ENCODE measurements at regions not wholly inside any gene's neighbourhood (a gene's known extent, or its start where the extent isn't known, plus 50 kb on each side); places are given as distances from the start of the nearest gene placed in this dataset.
"Not testable (repeated sequence)": the region's sequence is repeated elsewhere in the genome, so short reads cannot be mapped to it uniquely, and the experiment has no call there.

- DNase-seq, result no peak
Measured at GRCh38 chr15:96472681-96473080, 142.2 kb downstream of the NR2F2 start.

- DNase-seq, result no peak
Measured at GRCh38 chr15:96473556-96473955, 143.1 kb downstream of the NR2F2 start.

DNA sequence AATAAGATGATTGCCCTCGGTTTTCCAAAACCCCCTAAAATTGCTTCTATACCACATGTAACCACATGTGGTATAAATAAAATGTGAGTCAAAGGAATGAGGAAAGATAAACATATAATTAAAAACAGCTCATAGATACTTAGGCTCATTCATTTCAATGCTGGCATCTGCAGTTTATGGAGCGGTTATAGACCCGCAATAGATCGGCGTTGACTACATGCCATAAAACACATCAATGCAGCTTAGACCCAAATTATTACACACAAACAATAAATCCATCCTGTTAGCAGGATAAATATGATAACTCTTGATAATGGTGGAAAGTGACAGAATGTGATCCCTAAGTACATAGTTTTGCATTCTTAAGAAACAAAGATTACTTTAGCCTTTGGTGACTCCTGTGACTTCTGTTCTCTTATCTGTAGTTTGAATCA lies 143.7 kb downstream of the NR2F2 start:
- DNase-seq, result no peak

DNA sequence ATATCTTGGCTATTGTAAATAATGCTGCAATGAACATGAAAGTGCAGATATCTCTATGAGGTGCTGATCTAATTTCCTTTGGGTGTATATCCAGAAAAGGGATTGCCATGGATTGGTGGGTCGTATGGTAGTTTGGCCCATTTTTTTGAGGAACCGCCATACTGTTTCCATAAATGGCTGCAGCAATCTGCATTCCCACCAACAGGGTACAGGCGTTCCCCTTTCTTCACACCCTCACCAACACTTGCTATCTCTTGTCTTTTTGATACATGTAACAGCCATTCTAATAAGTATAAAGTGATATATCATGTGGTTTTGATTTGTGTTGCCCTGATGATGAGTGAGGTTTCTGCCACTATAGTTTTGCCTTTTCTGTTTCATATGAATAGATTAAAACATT lies 146.7 kb downstream of the NR2F2 start:
- DNase-seq, result no peak

DNA sequence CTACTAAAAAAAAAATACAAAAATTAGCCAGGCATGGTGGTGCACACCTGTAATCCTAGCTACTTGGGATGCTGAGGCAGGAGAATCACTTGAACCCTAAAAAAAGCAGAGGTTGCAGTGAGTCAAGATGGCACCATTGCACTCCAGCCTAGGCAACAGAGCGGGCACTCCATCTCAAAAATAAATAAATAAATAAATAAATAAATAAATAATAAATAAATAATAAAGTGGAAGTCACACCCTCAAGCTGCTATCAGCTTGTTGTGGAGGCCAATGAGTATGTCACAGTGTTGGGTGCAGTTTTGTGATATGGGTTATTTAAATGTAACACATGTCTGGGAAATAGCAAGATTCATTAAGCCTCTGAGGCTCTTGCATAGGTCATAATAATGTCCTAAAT lies 153.9 kb downstream of the NR2F2 start:
- not testable (repeated sequence) for DNase-seq

- no peak for DNase-seq
Measured at GRCh38 chr15:96484830-96485229, 154.3 kb downstream of the NR2F2 start.

- DNase-seq, result no peak
Measured at GRCh38 chr15:96487245-96487644, 156.7 kb downstream of the NR2F2 start.

DNA sequence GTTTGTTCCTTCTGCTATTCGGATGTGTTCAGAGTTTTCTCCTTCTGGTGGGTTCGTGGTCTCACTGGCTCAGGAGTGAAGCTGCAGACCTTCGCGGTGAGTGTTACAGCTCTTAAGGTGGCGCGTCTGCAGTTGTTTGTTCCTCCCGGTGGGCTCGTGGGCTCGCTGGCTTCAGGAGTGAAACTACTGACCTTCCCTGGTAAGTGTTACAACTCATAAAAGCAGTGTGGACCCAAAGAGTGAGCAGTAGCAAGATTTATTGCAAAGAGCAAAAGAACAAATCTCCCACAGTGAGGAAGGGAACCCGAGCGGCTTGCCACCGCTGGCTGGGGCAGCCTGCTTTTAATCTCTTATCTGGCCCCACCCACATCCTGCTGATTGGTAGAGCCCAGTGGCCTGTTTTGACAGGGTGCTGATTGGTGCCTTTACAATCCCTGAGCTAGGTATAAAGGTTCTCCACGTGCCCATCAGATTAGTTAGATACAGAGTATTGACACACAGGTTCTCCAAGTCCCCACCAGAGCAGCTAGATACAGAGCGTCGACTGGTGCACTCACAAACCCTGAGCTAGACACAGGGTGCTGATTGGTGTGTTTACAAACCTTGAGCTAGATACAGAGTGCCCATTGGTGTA lies 160.7 kb downstream of the NR2F2 start:
- DNase-seq, result not testable (repeated sequence)

- not testable (repeated sequence) for DNase-seq
Measured at GRCh38 chr15:96491700-96492644, 161.5 kb downstream of the NR2F2 start.

- DNase-seq, result no peak
Measured at GRCh38 chr15:96494505-96494904, 164.0 kb downstream of the NR2F2 start.

DNA sequence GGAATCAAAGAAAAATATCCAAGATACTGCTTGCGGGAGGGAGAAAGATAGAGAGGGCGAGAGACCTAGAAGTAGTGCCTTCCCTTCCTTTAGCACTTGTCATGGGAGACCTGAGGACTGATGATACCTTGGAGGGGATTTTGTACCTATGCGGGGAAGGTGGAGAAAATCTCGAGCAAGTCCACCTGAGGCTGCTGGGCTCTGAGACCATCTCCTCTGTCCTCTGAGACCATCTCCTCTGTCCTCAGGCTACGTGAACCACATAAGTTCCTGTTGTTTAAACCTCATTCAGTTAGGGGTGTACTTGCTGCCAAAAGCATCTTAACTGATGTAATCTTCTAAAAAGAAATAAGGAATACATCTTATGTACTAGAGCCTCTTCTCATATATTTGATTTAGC lies 164.9 kb downstream of the NR2F2 start:
- DNase-seq, result no peak

- no peak for DNase-seq
Measured at GRCh38 chr15:96497951-96498350, 167.5 kb downstream of the NR2F2 start.

DNA sequence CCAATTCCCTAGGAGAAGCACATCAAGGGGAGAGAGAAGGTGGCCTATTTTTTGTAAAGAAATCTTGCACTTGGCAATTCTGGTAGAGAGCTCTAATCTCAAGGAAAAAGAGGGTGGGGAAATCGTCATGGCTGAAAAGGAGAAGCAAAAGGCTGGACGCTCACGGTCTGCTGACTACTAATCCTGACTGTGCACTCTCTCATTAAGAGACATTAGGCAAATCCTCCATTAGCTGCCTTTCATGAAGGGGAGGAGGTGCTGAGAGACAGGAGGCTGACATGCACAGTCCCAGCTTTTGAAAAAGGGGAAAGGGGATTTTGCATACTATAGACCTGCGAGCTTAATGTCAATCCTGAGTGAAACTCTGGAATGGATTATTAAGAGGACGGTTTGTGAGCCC lies 170.0 kb downstream of the NR2F2 start:
- no peak for DNase-seq

DNA sequence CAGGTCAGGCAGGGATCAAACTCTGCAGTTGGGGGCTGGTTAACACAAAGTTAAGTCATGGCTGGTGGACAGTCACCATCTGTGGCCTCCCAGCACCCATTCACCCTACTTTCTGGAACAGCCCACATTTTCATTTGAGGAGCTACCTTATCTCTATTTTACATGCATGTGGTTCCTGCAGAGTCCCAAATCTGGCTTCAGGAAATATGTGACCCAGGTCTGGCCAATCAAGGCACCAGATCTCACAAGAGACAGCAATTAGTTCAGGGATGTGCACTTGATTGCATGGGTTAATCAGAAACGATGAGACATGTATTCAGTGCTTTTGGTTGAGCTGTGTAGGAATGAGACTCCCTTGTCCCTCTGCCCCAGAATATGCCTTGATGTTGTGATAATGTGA lies 170.9 kb downstream of the NR2F2 start:
- DNase-seq, result no peak

DNA sequence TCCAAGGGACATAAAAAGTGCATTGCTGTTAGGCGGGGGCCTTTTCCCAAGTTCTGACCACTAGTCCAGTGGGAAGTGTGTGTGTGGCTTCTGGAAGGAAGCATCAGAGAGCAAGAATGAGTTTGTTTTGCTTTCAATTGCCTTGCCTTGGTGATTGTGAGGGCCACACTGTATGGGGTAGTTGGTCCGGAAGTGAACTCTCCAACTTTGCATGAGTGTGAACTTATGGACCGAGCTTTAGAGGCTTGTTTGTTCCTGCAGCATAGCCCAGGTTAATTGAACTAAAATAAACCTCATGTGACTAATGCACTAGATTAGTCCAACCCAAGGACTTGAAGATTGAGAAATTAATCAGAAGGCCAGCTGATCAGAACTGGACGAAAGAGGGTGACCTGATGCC lies 171.7 kb downstream of the NR2F2 start:
- no peak for DNase-seq

- no peak for DNase-seq
Measured at GRCh38 chr15:96503276-96503675, 172.8 kb downstream of the NR2F2 start.

DNA sequence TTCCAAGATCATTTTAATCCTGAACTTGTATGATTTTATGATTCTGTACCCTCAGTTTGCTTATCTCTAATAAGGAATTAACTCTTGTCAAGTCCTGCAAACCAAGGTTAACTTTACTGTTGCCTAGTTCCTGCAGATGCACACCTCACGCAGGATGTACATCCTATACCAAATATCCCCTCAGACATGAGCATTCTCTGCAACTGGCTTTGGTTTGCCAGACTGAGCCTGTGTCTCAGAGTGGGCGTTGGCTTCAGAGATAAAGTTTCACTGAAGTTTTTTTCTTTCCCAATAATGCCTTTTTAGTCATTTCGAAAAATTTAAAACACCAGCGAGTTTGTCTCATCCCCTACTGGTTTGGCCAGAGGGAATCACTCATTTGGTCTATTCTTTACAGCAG lies 173.9 kb downstream of the NR2F2 start:
- DNase-seq, result no peak

- no peak for DNase-seq
Measured at GRCh38 chr15:96505014-96505413, 174.5 kb downstream of the NR2F2 start.

GRCh38 chr15:96514607-96515285 lies 184.2 kb downstream of the NR2F2 start:
- no peak for DNase-seq

DNA sequence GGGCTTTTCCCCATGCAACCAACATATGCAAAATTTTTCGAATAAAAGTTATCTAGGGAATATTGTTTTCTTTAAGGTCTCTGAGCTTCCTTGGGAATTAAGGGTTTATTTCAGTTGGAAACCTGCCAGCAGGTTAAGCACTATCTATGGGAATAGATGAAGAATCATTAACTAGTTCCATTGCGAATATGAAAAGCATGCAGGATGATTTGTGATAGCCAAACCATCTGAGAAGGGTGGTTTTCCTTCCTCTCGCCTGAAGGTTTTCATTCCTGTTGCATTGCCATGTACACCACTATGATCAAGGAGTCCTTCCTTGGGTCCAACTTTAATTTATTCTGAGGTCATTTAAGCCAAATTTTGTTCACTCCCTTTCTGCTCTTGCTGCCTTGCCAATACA lies 184.9 kb downstream of the NR2F2 start:
- no peak for DNase-seq

DNA sequence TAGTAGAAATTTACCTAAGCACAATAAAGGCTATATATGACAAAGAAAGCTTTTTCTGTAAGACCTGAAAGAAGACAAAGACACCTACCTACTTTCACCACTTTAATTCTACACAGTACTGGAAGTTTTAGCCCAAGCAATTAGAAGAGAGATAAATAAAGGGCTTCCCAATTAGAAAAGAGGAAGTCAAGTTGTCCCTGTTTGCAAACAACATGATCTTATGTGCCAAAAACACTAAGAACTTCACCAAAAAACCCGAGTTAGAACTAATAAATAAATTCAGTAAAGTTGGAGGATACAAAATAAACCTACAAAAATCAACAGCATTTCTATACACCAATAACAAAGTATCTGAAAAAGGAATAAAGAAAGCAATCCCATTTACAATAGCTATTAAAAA lies 190.9 kb downstream of the NR2F2 start:
- DNase-seq, result no peak

DNA sequence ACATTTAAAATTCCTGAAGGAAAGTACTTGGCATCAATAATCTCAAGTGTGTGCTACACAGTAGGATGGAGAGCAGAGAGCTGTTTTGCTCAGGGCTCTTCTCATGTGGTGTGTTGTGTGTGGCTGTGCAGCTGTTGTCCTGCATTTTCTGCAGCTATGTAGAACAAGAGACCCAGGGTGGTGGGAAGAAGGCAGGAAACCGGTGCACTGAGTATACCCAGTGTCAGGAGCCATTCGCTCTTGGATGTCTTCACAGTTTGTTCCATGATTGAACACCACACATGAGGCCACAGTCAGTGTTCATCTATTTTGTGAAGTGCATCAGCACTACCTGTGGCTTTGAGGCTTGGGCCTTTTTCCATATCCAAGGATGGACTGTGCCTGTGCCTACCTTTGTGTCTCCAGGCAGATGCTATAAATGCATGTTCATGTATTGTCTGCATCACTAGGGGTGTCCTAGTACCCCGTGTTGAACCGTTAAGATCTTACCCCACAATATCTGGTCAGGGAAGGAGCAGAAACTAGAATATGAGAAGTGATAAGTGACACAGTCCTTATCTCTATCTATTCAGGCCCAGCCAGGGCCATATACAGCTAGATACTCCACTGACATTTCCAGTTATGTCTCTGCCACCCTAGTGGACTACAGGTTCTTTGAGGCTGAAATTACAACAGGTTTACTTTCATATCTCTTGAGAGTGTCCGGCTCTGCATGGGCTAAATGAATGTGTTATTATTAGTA lies 194.3 kb downstream of the NR2F2 start:
- no peak for DNase-seq

- no peak for DNase-seq
Measured at GRCh38 chr15:96535148-96535547, 204.6 kb downstream of the NR2F2 start.

Data from midbrain (tissue), 1 donor.